ENCODE measurements at regions not wholly inside any gene's neighbourhood (a gene's known extent, or its start where the extent isn't known, plus 50 kb on each side); places are given as distances from the start of the nearest gene placed in this dataset.

GRCh38 chr12:110995016-110995415, 74.6 kb upstream of the MYL2 start:
- no peak for TF ChIP-seq CTCF (conservative IDR thresholded peaks at IDR 0.05; ENCODE audit: low read depth in 2 of 2)
- no peak for TF ChIP-seq POLR2AphosphoS5 (IDR thresholded peaks at IDR 0.05; ENCODE audit: low read depth)
- TF ChIP-seq EZH2 (IDR thresholded peaks at IDR 0.05; ENCODE audit: low read depth, unreplicated experiment) = no peak
- TF ChIP-seq ETS1 (IDR thresholded peaks at IDR 0.05) = no peak
- TF ChIP-seq REST (IDR thresholded peaks at IDR 0.05; ENCODE audit: unreplicated experiment) = no peak
